WTC11 (cell line): ENCODE measurements at regions not wholly inside any gene's neighbourhood (a gene's known extent, or its start where the extent isn't known, plus 50 kb on each side); places are given as distances from the start of the nearest gene placed in this dataset.

ENCODE experiments used
- JUN ChIP-seq: sonication (generic); formaldehyde crosslinking; IDR thresholded peaks from 2 replicates; pipeline ENCODE4 v1.8.0; 2023; ENCODE audit warnings: mild to moderate bottlenecking, missing genetic modification reagents
- NFE2L1 ChIP-seq: sonication (generic); formaldehyde crosslinking; IDR thresholded peaks from 2 replicates; pipeline ENCODE4 v1.8.1; 2023; ENCODE audit warnings: missing genetic modification reagents
- NR3C1 ChIP-seq: sonication (generic); formaldehyde crosslinking; conservative IDR thresholded peaks from 2 replicates; pipeline ENCODE4 v1.8.1; 2023; ENCODE audit warnings: low read depth, mild to moderate bottlenecking, missing genetic modification reagents
- SP1 ChIP-seq: sonication (generic); formaldehyde crosslinking; conservative IDR thresholded peaks from 2 replicates; pipeline ENCODE4 v1.8.1; 2022; ENCODE audit warnings: missing genetic modification reagents
- TCF7 ChIP-seq: sonication (generic); formaldehyde crosslinking; IDR thresholded peaks from 2 replicates; pipeline ENCODE4 v1.8.0; 2022; ENCODE audit warnings: mild to moderate bottlenecking, low read depth, missing genetic modification reagents, moderate library complexity
- ZNF121 ChIP-seq: sonication (generic); formaldehyde crosslinking; IDR thresholded peaks from 2 replicates; pipeline ENCODE4 v1.8.0; 2023; ENCODE audit warnings: missing genetic modification reagents
- ZNF219 ChIP-seq: sonication (generic); formaldehyde crosslinking; IDR thresholded peaks from 2 replicates; pipeline ENCODE4 v1.8.0; 2023; ENCODE audit warnings: missing genetic modification reagents, mild to moderate bottlenecking, borderline replicate concordance
- ZNF317 ChIP-seq: sonication (generic); formaldehyde crosslinking; IDR thresholded peaks from 2 replicates; pipeline ENCODE4 v1.8.1; 2023; ENCODE audit warnings: low read depth, mild to moderate bottlenecking, moderate library complexity, missing genetic modification reagents, borderline replicate concordance
- TF ChIP-seq, protein P1 (sequence below): sonication (generic); formaldehyde crosslinking; conservative IDR thresholded peaks from 2 replicates; pipeline ENCODE4 v1.8.1; 2022; ENCODE audit warnings: mild to moderate bottlenecking, missing genetic modification reagents
- TF ChIP-seq, protein P2 (sequence below): fragments of 200-600 bp; IDR thresholded peaks from 2 replicates; pipeline ENCODE4 v1.8.0; 2022; ENCODE audit warnings: antibody characterized with exemption
- TF ChIP-seq, protein P3 (sequence below): sonication (generic); formaldehyde crosslinking; IDR thresholded peaks from 2 replicates; pipeline ENCODE4 v1.8.1; 2023; ENCODE audit warnings: mild to moderate bottlenecking, missing genetic modification reagents, moderate library complexity
- TF ChIP-seq, protein P4 (sequence below): sonication (generic); formaldehyde crosslinking; IDR thresholded peaks from 2 replicates; pipeline ENCODE4 v1.8.1; 2023; ENCODE audit warnings: mild to moderate bottlenecking, missing genetic modification reagents
- TF ChIP-seq, protein P5 (sequence below): sonication (generic); formaldehyde crosslinking; IDR thresholded peaks from 2 replicates; pipeline ENCODE4 v1.8.0; 2023; ENCODE audit warnings: missing genetic modification reagents, mild to moderate bottlenecking, borderline replicate concordance
- TF ChIP-seq, protein P6 (sequence below): sonication (generic); formaldehyde crosslinking; IDR thresholded peaks from 2 replicates; pipeline ENCODE4 v1.8.0; 2022; ENCODE audit warnings: mild to moderate bottlenecking, missing genetic modification reagents

DNA sequence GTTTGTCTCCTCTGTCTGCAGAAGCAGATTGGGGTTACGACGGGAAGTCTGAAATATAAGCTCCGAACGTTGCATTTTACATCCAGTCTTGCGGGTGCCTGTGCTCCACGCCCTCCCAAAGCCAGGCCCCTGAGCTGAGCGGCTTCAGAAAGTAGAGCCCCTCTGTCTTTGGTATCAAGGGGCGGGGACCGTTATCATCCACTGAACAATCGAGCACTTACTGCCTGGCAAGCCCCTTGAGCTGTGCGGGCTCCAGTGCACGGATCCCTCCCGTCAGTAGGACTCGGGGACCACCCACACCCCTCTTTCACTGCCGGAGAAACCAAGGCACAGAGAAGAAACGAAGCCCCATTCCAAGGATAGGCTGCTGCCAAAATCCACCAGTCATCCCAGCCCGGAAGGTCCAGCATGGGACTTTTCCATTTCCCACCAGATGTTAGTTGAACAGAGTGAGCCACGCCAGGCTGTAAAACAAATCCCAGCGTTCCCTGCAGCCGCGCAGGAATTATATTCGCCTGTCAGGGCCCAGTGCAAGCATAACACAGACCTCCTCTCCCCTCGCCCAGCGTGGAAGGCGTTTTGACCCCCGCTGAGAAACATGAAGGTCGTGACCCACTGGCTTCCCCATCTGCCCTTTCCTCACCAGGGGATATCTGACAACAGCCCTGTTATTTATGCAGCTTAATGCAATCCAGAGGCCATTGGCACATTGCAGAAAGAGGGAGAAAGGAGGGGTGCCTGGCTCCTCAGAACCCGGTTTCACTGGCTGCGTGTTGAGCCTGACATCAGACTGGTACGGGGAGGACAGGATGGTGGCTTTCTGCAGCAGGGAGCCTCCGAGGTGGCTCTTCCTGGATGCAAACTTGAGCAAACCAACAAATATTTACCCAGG, 212.2 kb upstream of the FOXF1 start:
- TF ChIP-seq, protein P1, sequence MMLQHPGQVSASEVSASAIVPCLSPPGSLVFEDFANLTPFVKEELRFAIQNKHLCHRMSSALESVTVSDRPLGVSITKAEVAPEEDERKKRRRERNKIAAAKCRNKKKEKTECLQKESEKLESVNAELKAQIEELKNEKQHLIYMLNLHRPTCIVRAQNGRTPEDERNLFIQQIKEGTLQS (CRISPR knock-in tag), result no peak
- TF ChIP-seq SP1 (CRISPR knock-in tag), result no peak
- TF ChIP-seq, protein P2, sequence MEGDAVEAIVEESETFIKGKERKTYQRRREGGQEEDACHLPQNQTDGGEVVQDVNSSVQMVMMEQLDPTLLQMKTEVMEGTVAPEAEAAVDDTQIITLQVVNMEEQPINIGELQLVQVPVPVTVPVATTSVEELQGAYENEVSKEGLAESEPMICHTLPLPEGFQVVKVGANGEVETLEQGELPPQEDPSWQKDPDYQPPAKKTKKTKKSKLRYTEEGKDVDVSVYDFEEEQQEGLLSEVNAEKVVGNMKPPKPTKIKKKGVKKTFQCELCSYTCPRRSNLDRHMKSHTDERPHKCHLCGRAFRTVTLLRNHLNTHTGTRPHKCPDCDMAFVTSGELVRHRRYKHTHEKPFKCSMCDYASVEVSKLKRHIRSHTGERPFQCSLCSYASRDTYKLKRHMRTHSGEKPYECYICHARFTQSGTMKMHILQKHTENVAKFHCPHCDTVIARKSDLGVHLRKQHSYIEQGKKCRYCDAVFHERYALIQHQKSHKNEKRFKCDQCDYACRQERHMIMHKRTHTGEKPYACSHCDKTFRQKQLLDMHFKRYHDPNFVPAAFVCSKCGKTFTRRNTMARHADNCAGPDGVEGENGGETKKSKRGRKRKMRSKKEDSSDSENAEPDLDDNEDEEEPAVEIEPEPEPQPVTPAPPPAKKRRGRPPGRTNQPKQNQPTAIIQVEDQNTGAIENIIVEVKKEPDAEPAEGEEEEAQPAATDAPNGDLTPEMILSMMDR, result no peak
- TF ChIP-seq, protein P3, sequence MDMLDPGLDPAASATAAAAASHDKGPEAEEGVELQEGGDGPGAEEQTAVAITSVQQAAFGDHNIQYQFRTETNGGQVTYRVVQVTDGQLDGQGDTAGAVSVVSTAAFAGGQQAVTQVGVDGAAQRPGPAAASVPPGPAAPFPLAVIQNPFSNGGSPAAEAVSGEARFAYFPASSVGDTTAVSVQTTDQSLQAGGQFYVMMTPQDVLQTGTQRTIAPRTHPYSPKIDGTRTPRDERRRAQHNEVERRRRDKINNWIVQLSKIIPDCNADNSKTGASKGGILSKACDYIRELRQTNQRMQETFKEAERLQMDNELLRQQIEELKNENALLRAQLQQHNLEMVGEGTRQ (CRISPR knock-in tag), result no peak
- TF ChIP-seq, protein P4, sequence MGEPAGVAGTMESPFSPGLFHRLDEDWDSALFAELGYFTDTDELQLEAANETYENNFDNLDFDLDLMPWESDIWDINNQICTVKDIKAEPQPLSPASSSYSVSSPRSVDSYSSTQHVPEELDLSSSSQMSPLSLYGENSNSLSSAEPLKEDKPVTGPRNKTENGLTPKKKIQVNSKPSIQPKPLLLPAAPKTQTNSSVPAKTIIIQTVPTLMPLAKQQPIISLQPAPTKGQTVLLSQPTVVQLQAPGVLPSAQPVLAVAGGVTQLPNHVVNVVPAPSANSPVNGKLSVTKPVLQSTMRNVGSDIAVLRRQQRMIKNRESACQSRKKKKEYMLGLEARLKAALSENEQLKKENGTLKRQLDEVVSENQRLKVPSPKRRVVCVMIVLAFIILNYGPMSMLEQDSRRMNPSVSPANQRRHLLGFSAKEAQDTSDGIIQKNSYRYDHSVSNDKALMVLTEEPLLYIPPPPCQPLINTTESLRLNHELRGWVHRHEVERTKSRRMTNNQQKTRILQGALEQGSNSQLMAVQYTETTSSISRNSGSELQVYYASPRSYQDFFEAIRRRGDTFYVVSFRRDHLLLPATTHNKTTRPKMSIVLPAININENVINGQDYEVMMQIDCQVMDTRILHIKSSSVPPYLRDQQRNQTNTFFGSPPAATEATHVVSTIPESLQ, result no peak
- no peak for TF ChIP-seq NFE2L1 (CRISPR knock-in tag)
- no peak for TF ChIP-seq JUN (CRISPR knock-in tag)
- no peak for TF ChIP-seq TCF7 (CRISPR knock-in tag)
- TF ChIP-seq, protein P5, sequence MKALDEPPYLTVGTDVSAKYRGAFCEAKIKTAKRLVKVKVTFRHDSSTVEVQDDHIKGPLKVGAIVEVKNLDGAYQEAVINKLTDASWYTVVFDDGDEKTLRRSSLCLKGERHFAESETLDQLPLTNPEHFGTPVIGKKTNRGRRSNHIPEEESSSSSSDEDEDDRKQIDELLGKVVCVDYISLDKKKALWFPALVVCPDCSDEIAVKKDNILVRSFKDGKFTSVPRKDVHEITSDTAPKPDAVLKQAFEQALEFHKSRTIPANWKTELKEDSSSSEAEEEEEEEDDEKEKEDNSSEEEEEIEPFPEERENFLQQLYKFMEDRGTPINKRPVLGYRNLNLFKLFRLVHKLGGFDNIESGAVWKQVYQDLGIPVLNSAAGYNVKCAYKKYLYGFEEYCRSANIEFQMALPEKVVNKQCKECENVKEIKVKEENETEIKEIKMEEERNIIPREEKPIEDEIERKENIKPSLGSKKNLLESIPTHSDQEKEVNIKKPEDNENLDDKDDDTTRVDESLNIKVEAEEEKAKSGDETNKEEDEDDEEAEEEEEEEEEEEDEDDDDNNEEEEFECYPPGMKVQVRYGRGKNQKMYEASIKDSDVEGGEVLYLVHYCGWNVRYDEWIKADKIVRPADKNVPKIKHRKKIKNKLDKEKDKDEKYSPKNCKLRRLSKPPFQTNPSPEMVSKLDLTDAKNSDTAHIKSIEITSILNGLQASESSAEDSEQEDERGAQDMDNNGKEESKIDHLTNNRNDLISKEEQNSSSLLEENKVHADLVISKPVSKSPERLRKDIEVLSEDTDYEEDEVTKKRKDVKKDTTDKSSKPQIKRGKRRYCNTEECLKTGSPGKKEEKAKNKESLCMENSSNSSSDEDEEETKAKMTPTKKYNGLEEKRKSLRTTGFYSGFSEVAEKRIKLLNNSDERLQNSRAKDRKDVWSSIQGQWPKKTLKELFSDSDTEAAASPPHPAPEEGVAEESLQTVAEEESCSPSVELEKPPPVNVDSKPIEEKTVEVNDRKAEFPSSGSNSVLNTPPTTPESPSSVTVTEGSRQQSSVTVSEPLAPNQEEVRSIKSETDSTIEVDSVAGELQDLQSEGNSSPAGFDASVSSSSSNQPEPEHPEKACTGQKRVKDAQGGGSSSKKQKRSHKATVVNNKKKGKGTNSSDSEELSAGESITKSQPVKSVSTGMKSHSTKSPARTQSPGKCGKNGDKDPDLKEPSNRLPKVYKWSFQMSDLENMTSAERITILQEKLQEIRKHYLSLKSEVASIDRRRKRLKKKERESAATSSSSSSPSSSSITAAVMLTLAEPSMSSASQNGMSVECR, result no peak
- TF ChIP-seq ZNF317 (CRISPR knock-in tag), result no peak
- TF ChIP-seq, protein P6, sequence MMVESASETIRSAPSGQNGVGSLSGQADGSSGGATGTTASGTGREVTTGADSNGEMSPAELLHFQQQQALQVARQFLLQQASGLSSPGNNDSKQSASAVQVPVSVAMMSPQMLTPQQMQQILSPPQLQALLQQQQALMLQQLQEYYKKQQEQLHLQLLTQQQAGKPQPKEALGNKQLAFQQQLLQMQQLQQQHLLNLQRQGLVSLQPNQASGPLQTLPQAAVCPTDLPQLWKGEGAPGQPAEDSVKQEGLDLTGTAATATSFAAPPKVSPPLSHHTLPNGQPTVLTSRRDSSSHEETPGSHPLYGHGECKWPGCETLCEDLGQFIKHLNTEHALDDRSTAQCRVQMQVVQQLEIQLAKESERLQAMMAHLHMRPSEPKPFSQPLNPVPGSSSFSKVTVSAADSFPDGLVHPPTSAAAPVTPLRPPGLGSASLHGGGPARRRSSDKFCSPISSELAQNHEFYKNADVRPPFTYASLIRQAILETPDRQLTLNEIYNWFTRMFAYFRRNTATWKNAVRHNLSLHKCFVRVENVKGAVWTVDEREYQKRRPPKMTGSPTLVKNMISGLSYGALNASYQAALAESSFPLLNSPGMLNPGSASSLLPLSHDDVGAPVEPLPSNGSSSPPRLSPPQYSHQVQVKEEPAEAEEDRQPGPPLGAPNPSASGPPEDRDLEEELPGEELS (CRISPR knock-in tag), result no peak
- no peak for TF ChIP-seq ZNF121 (CRISPR knock-in tag)
- TF ChIP-seq ZNF219 (CRISPR knock-in tag), result no peak
- TF ChIP-seq NR3C1, result no peak
